ENCODE measurements at regions not wholly inside any gene's neighbourhood (a gene's known extent, or its start where the extent isn't known, plus 50 kb on each side); places are given as distances from the start of the nearest gene placed in this dataset.
A peak's percentile ranks its signal among the peaks of the same experiment; 100 is the strongest.

DNA sequence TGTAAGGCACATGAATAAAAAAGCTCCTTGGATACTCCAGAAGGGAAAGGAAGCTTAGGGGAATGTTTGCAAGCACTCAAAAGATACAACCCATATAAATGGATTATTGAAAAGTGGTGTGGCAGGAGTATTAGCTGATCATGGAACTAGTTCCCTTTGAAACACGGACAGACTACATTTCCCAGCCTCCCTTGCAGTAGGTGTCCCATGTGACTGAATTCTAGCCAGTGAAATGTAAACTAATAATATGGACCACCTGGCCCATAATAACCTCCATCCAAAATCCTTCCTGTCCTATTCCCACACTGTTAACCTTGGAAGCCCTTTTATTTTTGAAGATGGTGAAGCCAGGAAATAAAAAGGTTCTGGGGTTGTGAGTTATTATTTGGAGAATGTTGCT, 242.3 kb downstream of the SUDS3 start (continued):
- TF ChIP-seq, protein P1, sequence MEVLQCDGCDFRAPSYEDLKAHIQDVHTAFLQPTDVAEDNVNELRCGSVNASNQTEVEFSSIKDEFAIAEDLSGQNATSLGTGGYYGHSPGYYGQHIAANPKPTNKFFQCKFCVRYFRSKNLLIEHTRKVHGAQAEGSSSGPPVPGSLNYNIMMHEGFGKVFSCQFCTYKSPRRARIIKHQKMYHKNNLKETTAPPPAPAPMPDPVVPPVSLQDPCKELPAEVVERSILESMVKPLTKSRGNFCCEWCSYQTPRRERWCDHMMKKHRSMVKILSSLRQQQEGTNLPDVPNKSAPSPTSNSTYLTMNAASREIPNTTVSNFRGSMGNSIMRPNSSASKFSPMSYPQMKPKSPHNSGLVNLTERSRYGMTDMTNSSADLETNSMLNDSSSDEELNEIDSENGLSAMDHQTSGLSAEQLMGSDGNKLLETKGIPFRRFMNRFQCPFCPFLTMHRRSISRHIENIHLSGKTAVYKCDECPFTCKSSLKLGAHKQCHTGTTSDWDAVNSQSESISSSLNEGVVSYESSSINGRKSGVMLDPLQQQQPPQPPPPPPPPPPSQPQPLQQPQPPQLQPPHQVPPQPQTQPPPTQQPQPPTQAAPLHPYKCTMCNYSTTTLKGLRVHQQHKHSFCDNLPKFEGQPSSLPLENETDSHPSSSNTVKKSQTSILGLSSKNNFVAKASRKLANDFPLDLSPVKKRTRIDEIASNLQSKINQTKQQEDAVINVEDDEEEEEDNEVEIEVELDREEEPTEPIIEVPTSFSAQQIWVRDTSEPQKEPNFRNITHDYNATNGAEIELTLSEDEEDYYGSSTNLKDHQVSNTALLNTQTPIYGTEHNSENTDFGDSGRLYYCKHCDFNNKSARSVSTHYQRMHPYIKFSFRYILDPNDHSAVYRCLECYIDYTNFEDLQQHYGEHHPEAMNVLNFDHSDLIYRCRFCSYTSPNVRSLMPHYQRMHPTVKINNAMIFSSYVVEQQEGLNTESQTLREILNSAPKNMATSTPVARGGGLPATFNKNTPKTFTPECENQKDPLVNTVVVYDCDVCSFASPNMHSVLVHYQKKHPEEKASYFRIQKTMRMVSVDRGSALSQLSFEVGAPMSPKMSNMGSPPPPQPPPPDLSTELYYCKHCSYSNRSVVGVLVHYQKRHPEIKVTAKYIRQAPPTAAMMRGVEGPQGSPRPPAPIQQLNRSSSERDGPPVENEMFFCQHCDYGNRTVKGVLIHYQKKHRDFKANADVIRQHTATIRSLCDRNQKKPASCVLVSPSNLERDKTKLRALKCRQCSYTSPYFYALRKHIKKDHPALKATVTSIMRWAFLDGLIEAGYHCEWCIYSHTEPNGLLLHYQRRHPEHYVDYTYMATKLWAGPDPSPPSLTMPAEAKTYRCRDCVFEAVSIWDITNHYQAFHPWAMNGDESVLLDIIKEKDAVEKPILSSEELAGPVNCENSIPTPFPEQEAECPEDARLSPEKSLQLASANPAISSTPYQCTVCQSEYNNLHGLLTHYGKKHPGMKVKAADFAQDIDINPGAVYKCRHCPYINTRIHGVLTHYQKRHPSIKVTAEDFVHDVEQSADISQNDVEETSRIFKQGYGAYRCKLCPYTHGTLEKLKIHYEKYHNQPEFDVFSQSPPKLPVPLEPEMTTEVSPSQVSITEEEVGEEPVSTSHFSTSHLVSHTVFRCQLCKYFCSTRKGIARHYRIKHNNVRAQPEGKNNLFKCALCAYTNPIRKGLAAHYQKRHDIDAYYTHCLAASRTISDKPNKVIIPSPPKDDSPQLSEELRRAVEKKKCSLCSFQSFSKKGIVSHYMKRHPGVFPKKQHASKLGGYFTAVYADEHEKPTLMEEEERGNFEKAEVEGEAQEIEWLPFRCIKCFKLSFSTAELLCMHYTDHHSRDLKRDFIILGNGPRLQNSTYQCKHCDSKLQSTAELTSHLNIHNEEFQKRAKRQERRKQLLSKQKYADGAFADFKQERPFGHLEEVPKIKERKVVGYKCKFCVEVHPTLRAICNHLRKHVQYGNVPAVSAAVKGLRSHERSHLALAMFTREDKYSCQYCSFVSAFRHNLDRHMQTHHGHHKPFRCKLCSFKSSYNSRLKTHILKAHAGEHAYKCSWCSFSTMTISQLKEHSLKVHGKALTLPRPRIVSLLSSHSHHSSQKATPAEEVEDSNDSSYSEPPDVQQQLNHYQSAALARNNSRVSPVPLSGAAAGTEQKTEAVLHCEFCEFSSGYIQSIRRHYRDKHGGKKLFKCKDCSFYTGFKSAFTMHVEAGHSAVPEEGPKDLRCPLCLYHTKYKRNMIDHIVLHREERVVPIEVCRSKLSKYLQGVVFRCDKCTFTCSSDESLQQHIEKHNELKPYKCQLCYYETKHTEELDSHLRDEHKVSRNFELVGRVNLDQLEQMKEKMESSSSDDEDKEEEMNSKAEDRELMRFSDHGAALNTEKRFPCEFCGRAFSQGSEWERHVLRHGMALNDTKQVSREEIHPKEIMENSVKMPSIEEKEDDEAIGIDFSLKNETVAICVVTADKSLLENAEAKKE (CRISPR knock-in tag; IDR thresholded peaks at IDR 0.05), result no peak
- TF ChIP-seq ZNF331 (CRISPR knock-in tag; IDR thresholded peaks at IDR 0.05; ENCODE audit: low read depth) (no peak), POLR2AphosphoS5 (IDR thresholded peaks at IDR 0.05; ENCODE audit: low read depth) (no peak), STAT1 (IDR thresholded peaks at IDR 0.05; ENCODE audit: unreplicated experiment) (no peak)
- TF ChIP-seq, protein P2, sequence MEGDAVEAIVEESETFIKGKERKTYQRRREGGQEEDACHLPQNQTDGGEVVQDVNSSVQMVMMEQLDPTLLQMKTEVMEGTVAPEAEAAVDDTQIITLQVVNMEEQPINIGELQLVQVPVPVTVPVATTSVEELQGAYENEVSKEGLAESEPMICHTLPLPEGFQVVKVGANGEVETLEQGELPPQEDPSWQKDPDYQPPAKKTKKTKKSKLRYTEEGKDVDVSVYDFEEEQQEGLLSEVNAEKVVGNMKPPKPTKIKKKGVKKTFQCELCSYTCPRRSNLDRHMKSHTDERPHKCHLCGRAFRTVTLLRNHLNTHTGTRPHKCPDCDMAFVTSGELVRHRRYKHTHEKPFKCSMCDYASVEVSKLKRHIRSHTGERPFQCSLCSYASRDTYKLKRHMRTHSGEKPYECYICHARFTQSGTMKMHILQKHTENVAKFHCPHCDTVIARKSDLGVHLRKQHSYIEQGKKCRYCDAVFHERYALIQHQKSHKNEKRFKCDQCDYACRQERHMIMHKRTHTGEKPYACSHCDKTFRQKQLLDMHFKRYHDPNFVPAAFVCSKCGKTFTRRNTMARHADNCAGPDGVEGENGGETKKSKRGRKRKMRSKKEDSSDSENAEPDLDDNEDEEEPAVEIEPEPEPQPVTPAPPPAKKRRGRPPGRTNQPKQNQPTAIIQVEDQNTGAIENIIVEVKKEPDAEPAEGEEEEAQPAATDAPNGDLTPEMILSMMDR (conservative IDR thresholded peaks at IDR 0.05; ENCODE audit: low read depth in 2 of 2), result no peak

DNA sequence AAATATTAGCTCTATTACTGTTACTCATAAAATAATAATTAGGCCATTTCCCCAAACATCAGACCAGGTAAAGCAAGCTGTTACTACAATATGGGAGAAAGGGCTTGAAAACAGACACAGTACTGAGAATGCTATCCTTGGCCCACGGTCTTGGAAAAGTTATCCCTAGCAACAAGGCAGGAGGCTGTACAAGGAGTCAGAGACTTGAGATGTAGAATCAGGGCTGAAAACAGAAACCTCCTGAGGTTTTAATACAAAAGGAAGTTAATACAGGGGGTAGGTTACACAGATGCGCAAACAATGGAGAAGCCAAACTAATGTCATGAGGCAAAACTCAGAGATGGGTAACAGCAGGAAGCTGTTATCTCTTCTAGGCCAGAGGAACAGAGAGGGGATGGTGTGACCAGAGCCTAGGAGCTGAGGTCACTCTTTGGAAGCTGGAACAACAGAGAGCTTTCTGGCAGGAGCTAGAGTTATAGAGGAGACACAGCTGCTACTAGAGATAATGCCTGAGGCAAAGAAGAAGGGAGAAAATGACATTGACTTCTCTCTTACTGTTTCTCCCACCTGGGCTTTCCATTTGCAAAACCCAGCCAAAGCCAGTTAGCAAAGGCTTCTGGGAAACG, 248.8 kb downstream of the SUDS3 start:
- Histone ChIP-seq H3K79me2 (replicated peaks; ENCODE audit: insufficient read depth) (no peaks in the 10 kb centered on the region), H3K4me2 (no peak overlapping the region), H3F3A (replicated peaks; ENCODE audit: low read depth) (no peaks in the 10 kb centered on the region), H3K36me3 (ENCODE audit: insufficient read depth) (no peaks in the 10 kb centered on the region), H3K27ac (ENCODE audit: low read depth) (no peak overlapping the region), H3K4me3 (no peak overlapping the region), H3K27me3 (ENCODE audit: insufficient read depth) (no peaks in the 10 kb centered on the region), H4K20me1 (replicated peaks; ENCODE audit: insufficient read depth) (no peaks in the 10 kb centered on the region), H3K4me1 (ENCODE audit: insufficient read depth) (no peaks in the 10 kb centered on the region; the same call in 1 of the 2 replicates), H2AFZ (no peak overlapping the region), H3K9me2 (ENCODE audit: insufficient read depth) (no peaks in the 10 kb centered on the region)
- Mint-ChIP-seq H3K27me3 (ENCODE audit: insufficient read depth, low read depth, poor library complexity) (peaks cover 6% of the 10 kb centered on the region), H3K36me3 (ENCODE audit: low read depth) (peaks cover 7% of the 10 kb centered on the region), H3K27ac (0 out of 2 replicates have a peak overlapping the region, but pooled peaks have one; percentile 63), H3K4me3 (no peak overlapping the region), H3K4me1 (peaks cover 9% of the 10 kb centered on the region), H3K9me3 (peaks cover 10% of the 10 kb centered on the region; the same call in 2 of the 3 replicates)
- no peak for ATAC-seq
- no peak for DNase-seq (ENCODE audit: low spot score)
- no peak for TF ChIP-seq EZH2 (IDR thresholded peaks at IDR 0.05; ENCODE audit: low read depth, unreplicated experiment)
- TF ChIP-seq, protein P2 (conservative IDR thresholded peaks at IDR 0.05; ENCODE audit: low read depth in 2 of 2), result no peak
- TF ChIP-seq STAT1 (IDR thresholded peaks at IDR 0.05; ENCODE audit: unreplicated experiment), result no peak

All from GM23338 (cell line).